ENCODE measurements at regions not wholly inside any gene's neighbourhood (a gene's known extent, or its start where the extent isn't known, plus 50 kb on each side); places are given as distances from the start of the nearest gene placed in this dataset.

- intact Hi-C loops (cut with DNase I), result no loop called here
- TF ChIP-seq CTCF (IDR thresholded peaks at IDR 0.05) (no peak), POLR2A (IDR thresholded peaks at IDR 0.05) (no peak)
- no peak for DNase-seq
- Histone ChIP-seq H3K9me3 (no peaks in the 10 kb centered on the region), H3K27ac (no peak overlapping the region), H3K4me3 (no peak overlapping the region), H3K36me3 (no peaks in the 10 kb centered on the region), H3K27me3 (no peaks in the 10 kb centered on the region), H3K4me1 (no peaks in the 10 kb centered on the region)
- 21% methylated on average over 2 of the region's 2 CpGs for WGBS (ENCODE audit: insufficient coverage, low coverage, low lambda C conversion rate, missing lambda C conversion rate)
- no peak for ATAC-seq
Measured at GRCh38 chr4:77332696-77333270, 175.8 kb downstream of the CCNG2 start.

- H3K4me3 ChIP-seq, result no peak overlapping the region
- intact Hi-C loops (cut with DNase I), result no loop called here
- TF ChIP-seq POLR2A (IDR thresholded peaks at IDR 0.05) (no peak), CTCF (IDR thresholded peaks at IDR 0.05) (no peak)
- no peaks in the 10 kb centered on the region for H3K36me3 ChIP-seq
- ATAC-seq, result no peak
- WGBS (ENCODE audit: insufficient coverage, low coverage, low lambda C conversion rate, missing lambda C conversion rate), result 70% methylated on average over 3 of the region's 3 CpGs
- H3K9me3 ChIP-seq, result no peaks in the 10 kb centered on the region
- H3K4me1 ChIP-seq, result no peaks in the 10 kb centered on the region
- no peak for DNase-seq
- H3K27me3 ChIP-seq, result no peaks in the 10 kb centered on the region
- H3K27ac ChIP-seq, result no peak overlapping the region
Measured at GRCh38 chr4:77336411-77337142, 179.6 kb downstream of the CCNG2 start.

GRCh38 chr4:77342170-77342810 lies 185.3 kb downstream of the CCNG2 start:
- intact Hi-C loops (cut with DNase I), result no loop called here
- WGBS (ENCODE audit: insufficient coverage, low coverage, low lambda C conversion rate, missing lambda C conversion rate), result 82% methylated on average over 2 of the region's 2 CpGs
- H3K27ac ChIP-seq, result no peak overlapping the region
- TF ChIP-seq POLR2A (IDR thresholded peaks at IDR 0.05) (no peak), CTCF (IDR thresholded peaks at IDR 0.05) (no peak)
- no peaks in the 10 kb centered on the region for H3K36me3 ChIP-seq
- H3K4me3 ChIP-seq, result no peak overlapping the region
- no peaks in the 10 kb centered on the region for H3K4me1 ChIP-seq
- no peaks in the 10 kb centered on the region for H3K27me3 ChIP-seq
- peaks cover 0 to 2% (median 0%) of the 10 kb centered on the region in 4 donors for H3K9me3 ChIP-seq
- ATAC-seq (no peak), DNase-seq (no peak)

GRCh38 chr4:77344001-77344400 lies 187.0 kb downstream of the CCNG2 start:
- DNase-seq (no peak), ATAC-seq (no peak)
- Histone ChIP-seq H3K4me3 (no peak overlapping the region), H3K27ac (no peak overlapping the region), H3K4me1 (no peaks in the 10 kb centered on the region), H3K27me3 (no peaks in the 10 kb centered on the region), H3K9me3 (peaks cover 0 to 2% (median 0%) of the 10 kb centered on the region in 4 donors), H3K36me3 (no peaks in the 10 kb centered on the region)
- TF ChIP-seq POLR2A (IDR thresholded peaks at IDR 0.05) (no peak), CTCF (IDR thresholded peaks at IDR 0.05) (no peak)
- 50% methylated on average over 1 of the region's 1 CpG for WGBS (ENCODE audit: insufficient coverage, low coverage, low lambda C conversion rate, missing lambda C conversion rate)
- intact Hi-C loops (cut with DNase I), result no loop called here
